Neural cell (in vitro differentiated cells): ENCODE measurements at regions not wholly inside any gene's neighbourhood (a gene's known extent, or its start where the extent isn't known, plus 50 kb on each side); places are given as distances from the start of the nearest gene placed in this dataset.

Experiments used
- H2AFZ ChIP-seq: fragments of 200-600, 300-800 bp; sonication (generic), shearing (Covaris generic); 2 replicates; pipeline ENCODE4 v1.6.0; 2014; ENCODE audit warnings: low read depth, mild to moderate bottlenecking, antibody characterized with exemption, low read length, moderate library complexity
- H3F3A ChIP-seq: fragments of 200-600 bp; shearing (Covaris generic); 2 replicates; pipeline ENCODE4 v1.6.1; 2016; ENCODE audit warnings: mild to moderate bottlenecking, moderate library complexity, mixed read lengths, antibody characterized with exemption, low read length; ENCODE audit not compliant: insufficient read depth, poor library complexity, severe bottlenecking
- H3K27ac ChIP-seq: fragments of 200-600, 300-800 bp; sonication (generic), shearing (Covaris generic); 2 replicates; pipeline ENCODE4 v1.5.1; 2014; ENCODE audit warnings: mild to moderate bottlenecking, low read length, moderate library complexity
- H3K27me3 ChIP-seq: fragments of 300-800, 200-600 bp; sonication (generic), shearing (Covaris generic); 2 replicates; pipeline ENCODE4 v1.6.0; 2014; ENCODE audit warnings: mild to moderate bottlenecking, low read depth, low read length, moderate library complexity; ENCODE audit not compliant: insufficient read depth
- H3K36me3 ChIP-seq: fragments of 300-800, 200-600 bp; sonication (generic), shearing (Covaris generic); 2 replicates; pipeline ENCODE4 v1.5.1; 2014; ENCODE audit warnings: mild to moderate bottlenecking, antibody characterized with exemption, low read length, moderate library complexity; ENCODE audit not compliant: insufficient read depth
- H3K4me2 ChIP-seq: fragments of 300-800, 200-600 bp; sonication (generic), shearing (Covaris generic); 2 replicates; pipeline ENCODE4 v1.6.0; 2014; ENCODE audit warnings: mild to moderate bottlenecking, low read length
- H3K4me3 ChIP-seq: fragments of 300-800, 200-600 bp; sonication (generic), shearing (Covaris generic); 2 replicates; pipeline ENCODE4 v1.5.1; 2014; ENCODE audit warnings: mild to moderate bottlenecking, low read length, moderate library complexity
- H3K79me2 ChIP-seq: fragments of 200-600 bp; shearing (Covaris generic); replicated peaks from 2 replicates; pipeline ENCODE4 v1.6.0; 2014; ENCODE audit warnings: mild to moderate bottlenecking, low read length, moderate library complexity; ENCODE audit not compliant: insufficient read depth
- H3K9ac ChIP-seq: fragments of 300-800, 200-600 bp; sonication (generic), shearing (Covaris generic); 2 replicates; pipeline ENCODE4 v1.6.1; 2016; ENCODE audit warnings: mild to moderate bottlenecking, low read length, mixed read lengths
- H3K9me2 ChIP-seq: fragments of 200-600 bp; shearing (Covaris generic); 2 replicates; pipeline ENCODE4 v1.6.1; 2016; ENCODE audit warnings: mild to moderate bottlenecking, low read length, mixed read lengths; ENCODE audit not compliant: insufficient read depth
- H3K9me3 ChIP-seq: fragments of 200-600, 300-800 bp; sonication (generic), shearing (Covaris generic); 2 replicates; pipeline ENCODE4 v1.6.1; 2016; ENCODE audit warnings: mild to moderate bottlenecking, mixed run types, low read length, moderate library complexity, mixed read lengths
- H4K20me1 ChIP-seq: fragments of 200-600 bp; shearing (Covaris generic); 2 replicates; pipeline ENCODE4 v1.6.1; 2016; ENCODE audit warnings: mild to moderate bottlenecking, mixed run types; ENCODE audit not compliant: insufficient read depth
- EP300 ChIP-seq: fragments of 450-650 bp; conservative IDR thresholded peaks from 2 replicates; pipeline ENCODE4 v1.6.1; 2014; ENCODE audit warnings: antibody characterized with exemption, mild to moderate bottlenecking, moderate library complexity; ENCODE audit not compliant: poor library complexity, severe bottlenecking
- EZH2 ChIP-seq: fragments of 200-600, 300-800 bp; shearing (Covaris generic), sonication (generic); IDR thresholded peaks from 2 replicates; pipeline ENCODE4 v1.6.1; 2014; ENCODE audit warnings: antibody characterized with exemption, low read length, borderline replicate concordance, mild to moderate bottlenecking; ENCODE audit not compliant: insufficient read depth, poor library complexity, severe bottlenecking
- MXI1 ChIP-seq: fragments of 450-650 bp; conservative IDR thresholded peaks from 2 replicates; pipeline ENCODE4 v1.6.1; 2014; ENCODE audit warnings: antibody characterized with exemption, mild to moderate bottlenecking; ENCODE audit not compliant: poor library complexity, severe bottlenecking
- POLR2AphosphoS5 ChIP-seq: IDR thresholded peaks from 2 replicates; pipeline ENCODE4 v1.6.1; 2012
- RAD21 ChIP-seq: fragments of 450-650 bp; conservative IDR thresholded peaks from 2 replicates; pipeline ENCODE4 v1.6.1; 2014; ENCODE audit warnings: antibody characterized with exemption, mild to moderate bottlenecking, moderate library complexity
- SMC3 ChIP-seq: fragments of 450-650 bp; conservative IDR thresholded peaks from 2 replicates; pipeline ENCODE4 v1.6.1; 2014; ENCODE audit warnings: antibody characterized with exemption, mild to moderate bottlenecking, moderate library complexity; ENCODE audit not compliant: poor library complexity
- TAF1 ChIP-seq: IDR thresholded peaks from 2 replicates; pipeline ENCODE4 v1.6.1; 2012; ENCODE audit warnings: low read depth
- TF ChIP-seq, protein P1 (sequence below): IDR thresholded peaks from 2 replicates; pipeline ENCODE4 v1.6.1; 2012; ENCODE audit warnings: borderline replicate concordance
- TF ChIP-seq, protein P2 (sequence below): fragments of 450-650 bp; IDR thresholded peaks from 2 replicates; pipeline ENCODE4 v1.5.1; 2014; ENCODE audit warnings: antibody characterized with exemption, mild to moderate bottlenecking, moderate library complexity; ENCODE audit not compliant: poor library complexity, severe bottlenecking

DNA sequence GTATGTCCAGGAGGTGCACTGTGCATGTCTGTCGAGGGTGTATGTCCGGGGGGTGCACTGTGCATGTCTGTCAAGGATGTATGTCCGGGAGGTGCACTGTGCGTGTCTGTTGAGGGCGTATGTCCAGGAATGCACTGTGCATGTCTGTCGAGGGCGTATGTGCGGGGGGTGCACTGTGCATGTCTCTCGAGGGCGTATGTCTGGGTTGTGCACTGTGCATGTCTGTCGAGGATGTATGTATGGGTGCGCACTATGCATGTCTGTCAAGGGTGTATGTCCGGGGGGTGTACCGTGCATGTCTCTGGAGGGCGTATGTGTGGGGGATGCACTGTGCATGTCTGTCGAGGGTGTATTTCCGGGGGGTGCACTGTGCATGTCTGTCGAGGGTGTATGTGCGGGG is 249.3 kb upstream of the MYT1L start:
- H3K9me3 ChIP-seq = no peaks in the 10 kb centered on the region
- H2AFZ ChIP-seq = no peak overlapping the region
- H3K4me2 ChIP-seq = no peak overlapping the region
- TF ChIP-seq SMC3 (no peak), EZH2 (no peak), RAD21 (no peak), POLR2AphosphoS5 (no peak), EP300 (no peak), TAF1 (no peak), MXI1 (no peak)
- TF ChIP-seq, protein P1, sequence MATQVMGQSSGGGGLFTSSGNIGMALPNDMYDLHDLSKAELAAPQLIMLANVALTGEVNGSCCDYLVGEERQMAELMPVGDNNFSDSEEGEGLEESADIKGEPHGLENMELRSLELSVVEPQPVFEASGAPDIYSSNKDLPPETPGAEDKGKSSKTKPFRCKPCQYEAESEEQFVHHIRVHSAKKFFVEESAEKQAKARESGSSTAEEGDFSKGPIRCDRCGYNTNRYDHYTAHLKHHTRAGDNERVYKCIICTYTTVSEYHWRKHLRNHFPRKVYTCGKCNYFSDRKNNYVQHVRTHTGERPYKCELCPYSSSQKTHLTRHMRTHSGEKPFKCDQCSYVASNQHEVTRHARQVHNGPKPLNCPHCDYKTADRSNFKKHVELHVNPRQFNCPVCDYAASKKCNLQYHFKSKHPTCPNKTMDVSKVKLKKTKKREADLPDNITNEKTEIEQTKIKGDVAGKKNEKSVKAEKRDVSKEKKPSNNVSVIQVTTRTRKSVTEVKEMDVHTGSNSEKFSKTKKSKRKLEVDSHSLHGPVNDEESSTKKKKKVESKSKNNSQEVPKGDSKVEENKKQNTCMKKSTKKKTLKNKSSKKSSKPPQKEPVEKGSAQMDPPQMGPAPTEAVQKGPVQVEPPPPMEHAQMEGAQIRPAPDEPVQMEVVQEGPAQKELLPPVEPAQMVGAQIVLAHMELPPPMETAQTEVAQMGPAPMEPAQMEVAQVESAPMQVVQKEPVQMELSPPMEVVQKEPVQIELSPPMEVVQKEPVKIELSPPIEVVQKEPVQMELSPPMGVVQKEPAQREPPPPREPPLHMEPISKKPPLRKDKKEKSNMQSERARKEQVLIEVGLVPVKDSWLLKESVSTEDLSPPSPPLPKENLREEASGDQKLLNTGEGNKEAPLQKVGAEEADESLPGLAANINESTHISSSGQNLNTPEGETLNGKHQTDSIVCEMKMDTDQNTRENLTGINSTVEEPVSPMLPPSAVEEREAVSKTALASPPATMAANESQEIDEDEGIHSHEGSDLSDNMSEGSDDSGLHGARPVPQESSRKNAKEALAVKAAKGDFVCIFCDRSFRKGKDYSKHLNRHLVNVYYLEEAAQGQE = no peak
- TF ChIP-seq, protein P2, sequence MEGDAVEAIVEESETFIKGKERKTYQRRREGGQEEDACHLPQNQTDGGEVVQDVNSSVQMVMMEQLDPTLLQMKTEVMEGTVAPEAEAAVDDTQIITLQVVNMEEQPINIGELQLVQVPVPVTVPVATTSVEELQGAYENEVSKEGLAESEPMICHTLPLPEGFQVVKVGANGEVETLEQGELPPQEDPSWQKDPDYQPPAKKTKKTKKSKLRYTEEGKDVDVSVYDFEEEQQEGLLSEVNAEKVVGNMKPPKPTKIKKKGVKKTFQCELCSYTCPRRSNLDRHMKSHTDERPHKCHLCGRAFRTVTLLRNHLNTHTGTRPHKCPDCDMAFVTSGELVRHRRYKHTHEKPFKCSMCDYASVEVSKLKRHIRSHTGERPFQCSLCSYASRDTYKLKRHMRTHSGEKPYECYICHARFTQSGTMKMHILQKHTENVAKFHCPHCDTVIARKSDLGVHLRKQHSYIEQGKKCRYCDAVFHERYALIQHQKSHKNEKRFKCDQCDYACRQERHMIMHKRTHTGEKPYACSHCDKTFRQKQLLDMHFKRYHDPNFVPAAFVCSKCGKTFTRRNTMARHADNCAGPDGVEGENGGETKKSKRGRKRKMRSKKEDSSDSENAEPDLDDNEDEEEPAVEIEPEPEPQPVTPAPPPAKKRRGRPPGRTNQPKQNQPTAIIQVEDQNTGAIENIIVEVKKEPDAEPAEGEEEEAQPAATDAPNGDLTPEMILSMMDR = no peak
- no peaks in the 10 kb centered on the region for H3K9me2 ChIP-seq
- H3K79me2 ChIP-seq = no peaks in the 10 kb centered on the region
- no peak overlapping the region for H3K27ac ChIP-seq
- H3K4me3 ChIP-seq = no peak overlapping the region
- H3K27me3 ChIP-seq = no peaks in the 10 kb centered on the region
- H3K36me3 ChIP-seq = no peaks in the 10 kb centered on the region
- H3F3A ChIP-seq = no peaks in the 10 kb centered on the region
- no peak overlapping the region for H3K9ac ChIP-seq
- H4K20me1 ChIP-seq = no peaks in the 10 kb centered on the region

- H3K9me3 ChIP-seq = no peaks in the 10 kb centered on the region
- H3K9me2 ChIP-seq = no peaks in the 10 kb centered on the region
- no peaks in the 10 kb centered on the region for H3K36me3 ChIP-seq
- H3K9ac ChIP-seq = no peak overlapping the region
- H3K79me2 ChIP-seq = no peaks in the 10 kb centered on the region
- no peak overlapping the region for H3K4me3 ChIP-seq
- no peaks in the 10 kb centered on the region for H3K27me3 ChIP-seq
- no peak overlapping the region for H3K4me2 ChIP-seq
- no peak overlapping the region for H2AFZ ChIP-seq
- TF ChIP-seq, protein P1 = no peak
- no peak for TF ChIP-seq RAD21
- TF ChIP-seq POLR2AphosphoS5 = no peak
- TF ChIP-seq SMC3 = no peak
- no peak for TF ChIP-seq EZH2
- no peak for TF ChIP-seq TAF1
- no peak for TF ChIP-seq MXI1
- TF ChIP-seq EP300 = no peak
- TF ChIP-seq, protein P2 = no peak
- no peaks in the 10 kb centered on the region for H3F3A ChIP-seq
- no peaks in the 10 kb centered on the region for H4K20me1 ChIP-seq
- no peak overlapping the region for H3K27ac ChIP-seq
Measured at GRCh38 chr2:2579814-2580213, 248.7 kb upstream of the MYT1L start.
